ENCODE measurements at regions not wholly inside any gene's neighbourhood (a gene's known extent, or its start where the extent isn't known, plus 50 kb on each side); places are given as distances from the start of the nearest gene placed in this dataset.

DNA sequence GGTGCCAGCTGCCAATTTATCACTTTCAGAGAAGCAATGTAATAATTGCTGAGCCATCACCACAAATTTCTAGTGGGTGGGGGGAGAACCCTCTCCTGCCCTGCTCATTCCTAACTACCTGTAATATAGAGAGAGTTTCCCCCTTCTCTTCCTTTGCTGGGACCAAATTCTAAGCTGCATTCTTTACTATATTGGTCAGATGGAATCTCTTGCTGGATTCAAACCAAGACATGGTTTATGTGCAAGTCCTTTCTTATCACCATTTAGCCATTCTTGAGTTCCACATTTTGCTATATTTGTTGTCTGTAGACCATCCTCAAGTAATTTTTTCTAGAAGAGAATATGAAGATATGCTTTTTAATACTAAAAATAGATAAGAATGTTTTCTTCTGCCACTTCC, 452.1 kb downstream of the MN1 start:
- Histone ChIP-seq H3K36me3 (no peaks in the 10 kb centered on the region), H3K4me1 (no peaks in the 10 kb centered on the region), H3K4me3 (no peak overlapping the region), H3K27me3 (peaks cover 0 to 20% (median 6%) of the 10 kb centered on the region in 3 donors), H3K9me3 (peaks cover 0 to 11% (median 4%) of the 10 kb centered on the region in 4 donors), H3K27ac (no peak overlapping the region)
- no peak for DNase-seq
- intact Hi-C loops (cut with DNase I; ENCODE audit: low total_unique reads): no loop called here
- TF ChIP-seq POLR2AphosphoS5 (IDR thresholded peaks at IDR 0.05) (no peak), POLR2A (IDR thresholded peaks at IDR 0.05) (no peak), CTCF (IDR thresholded peaks at IDR 0.05) (no peak), EP300 (IDR thresholded peaks at IDR 0.05) (no peak)

DNA sequence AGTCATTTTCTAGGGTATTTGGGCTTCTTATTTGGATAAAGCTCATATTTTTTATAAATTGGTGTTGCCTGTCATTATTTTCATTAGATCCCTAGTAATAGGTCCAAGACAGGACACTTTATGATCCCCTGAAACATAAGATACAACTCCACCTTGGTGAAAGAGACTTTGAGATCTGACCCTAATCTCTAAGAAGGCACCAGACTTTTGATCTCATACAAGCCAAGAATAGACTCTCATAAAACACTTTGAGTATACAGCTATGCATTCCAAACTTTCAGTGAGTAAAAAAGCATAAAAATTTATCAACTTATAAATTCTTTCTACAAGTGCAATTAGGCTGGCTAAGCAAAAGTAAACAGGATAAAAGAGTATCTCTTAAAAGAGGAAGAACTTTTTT, 451.2 kb downstream of the MN1 start:
- Histone ChIP-seq H3K27me3 (peaks cover 0 to 15% (median 6%) of the 10 kb centered on the region in 3 donors), H3K27ac (no peak overlapping the region), H3K4me3 (no peak overlapping the region), H3K36me3 (no peaks in the 10 kb centered on the region), H3K9me3 (peaks cover 4 to 11% (median 4%) of the 10 kb centered on the region in 4 donors), H3K4me1 (no peaks in the 10 kb centered on the region)
- intact Hi-C loops (cut with DNase I; ENCODE audit: low total_unique reads): no loop called here
- no peak for DNase-seq
- TF ChIP-seq POLR2AphosphoS5 (IDR thresholded peaks at IDR 0.05) (no peak), CTCF (IDR thresholded peaks at IDR 0.05) (no peak), POLR2A (IDR thresholded peaks at IDR 0.05) (no peak), EP300 (IDR thresholded peaks at IDR 0.05) (no peak)

DNA sequence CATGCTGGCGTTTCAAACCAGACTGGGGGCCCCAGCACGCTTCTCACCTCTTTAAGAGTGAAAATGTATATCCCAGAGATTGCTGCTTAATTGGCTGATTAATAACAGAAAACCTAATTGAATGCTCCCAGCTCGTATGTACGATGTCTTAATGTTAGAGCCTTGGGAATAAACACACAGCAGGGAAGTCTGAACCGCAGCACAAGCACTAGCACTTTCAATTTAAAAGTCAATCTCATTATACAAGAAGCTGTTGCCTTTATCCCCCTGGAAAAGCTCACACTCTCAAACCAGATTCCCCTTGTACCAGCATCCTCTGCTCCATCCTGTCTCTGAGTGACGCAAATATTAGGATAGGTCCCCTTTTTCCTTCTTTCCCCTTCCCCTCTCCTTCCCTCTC, 449.1 kb downstream of the MN1 start:
- H3K36me3 ChIP-seq: no peaks in the 10 kb centered on the region
- 27 to 52% (median 35%) methylated on average over 6 of the region's 6 CpGs for WGBS, 5 donors
- H3K9me3 ChIP-seq: peaks cover 4 to 22% (median 15%) of the 10 kb centered on the region in 4 donors
- no peak for DNase-seq
- H3K27ac ChIP-seq: no peak overlapping the region
- intact Hi-C loops (cut with DNase I; ENCODE audit: low total_unique reads): no loop called here
- H3K4me1 ChIP-seq: no peaks in the 10 kb centered on the region
- H3K27me3 ChIP-seq: peaks cover 0 to 7% (median 6%) of the 10 kb centered on the region in 3 donors
- no peak for TF ChIP-seq POLR2A (IDR thresholded peaks at IDR 0.05)
- no peak for TF ChIP-seq CTCF (IDR thresholded peaks at IDR 0.05)
- no peak for TF ChIP-seq POLR2AphosphoS5 (IDR thresholded peaks at IDR 0.05)
- no peak for TF ChIP-seq EP300 (IDR thresholded peaks at IDR 0.05)
- no peak overlapping the region for H3K4me3 ChIP-seq

DNA sequence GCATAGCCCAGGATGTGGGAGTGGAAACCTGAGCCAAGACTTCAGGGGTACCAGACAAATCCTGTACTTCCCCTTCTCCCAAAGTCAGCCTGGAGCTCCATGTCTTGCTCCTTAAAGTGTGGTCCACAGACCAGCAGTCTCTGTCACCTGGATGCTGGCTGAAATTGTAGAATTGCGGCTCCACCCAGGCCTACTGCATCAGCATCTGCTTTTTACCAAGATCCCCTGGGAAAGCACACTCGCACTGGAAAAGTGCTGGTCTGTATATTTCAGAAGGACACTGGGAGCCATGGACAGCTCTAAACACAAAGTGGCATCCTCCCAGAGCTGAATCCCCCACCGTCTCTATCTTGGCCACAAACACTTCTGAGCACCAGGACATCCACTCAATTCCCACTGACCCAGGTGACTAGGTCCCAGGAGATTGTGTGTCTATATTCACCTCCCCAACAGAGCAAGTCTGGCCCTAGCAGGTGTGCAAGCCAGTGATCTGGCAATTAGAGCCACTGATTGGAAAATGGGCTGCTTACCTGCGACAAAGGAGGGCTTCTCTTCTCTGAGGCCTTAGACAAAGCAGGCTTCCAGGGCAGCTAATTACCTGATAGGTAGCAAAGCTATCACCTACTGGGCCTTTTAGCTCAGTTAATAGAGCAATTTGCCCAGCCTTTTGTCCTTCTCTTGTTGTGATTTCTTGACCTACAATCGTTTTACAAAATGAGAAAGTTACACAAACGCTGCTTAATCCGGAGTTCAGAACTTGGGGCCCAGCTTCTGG, 443.3 kb downstream of the MN1 start:
- Histone ChIP-seq H3K9me3 (peaks cover 0 to 17% (median 10%) of the 10 kb centered on the region in 4 donors), H3K36me3 (no peaks in the 10 kb centered on the region), H3K4me1 (no peaks in the 10 kb centered on the region), H3K27me3 (peaks cover 0 to under 1% (median 0%) of the 10 kb centered on the region in 3 donors), H3K4me3 (no peak overlapping the region), H3K27ac (no peak overlapping the region)
- DNase-seq: no peak
- 64 to 72% (median 70%) methylated on average over 6 to 7 of the region's 7 CpGs for WGBS, 5 donors
- TF ChIP-seq EP300 (IDR thresholded peaks at IDR 0.05) (no peak), CTCF (IDR thresholded peaks at IDR 0.05) (no peak), POLR2AphosphoS5 (IDR thresholded peaks at IDR 0.05) (no peak), POLR2A (IDR thresholded peaks at IDR 0.05) (no peak)
- intact Hi-C loops (cut with DNase I; ENCODE audit: low total_unique reads): no loop called here

Data from stomach (tissue), 8 donors.